ENCODE measurements at regions not wholly inside any gene's neighbourhood (a gene's known extent, or its start where the extent isn't known, plus 50 kb on each side); places are given as distances from the start of the nearest gene placed in this dataset.

DNA sequence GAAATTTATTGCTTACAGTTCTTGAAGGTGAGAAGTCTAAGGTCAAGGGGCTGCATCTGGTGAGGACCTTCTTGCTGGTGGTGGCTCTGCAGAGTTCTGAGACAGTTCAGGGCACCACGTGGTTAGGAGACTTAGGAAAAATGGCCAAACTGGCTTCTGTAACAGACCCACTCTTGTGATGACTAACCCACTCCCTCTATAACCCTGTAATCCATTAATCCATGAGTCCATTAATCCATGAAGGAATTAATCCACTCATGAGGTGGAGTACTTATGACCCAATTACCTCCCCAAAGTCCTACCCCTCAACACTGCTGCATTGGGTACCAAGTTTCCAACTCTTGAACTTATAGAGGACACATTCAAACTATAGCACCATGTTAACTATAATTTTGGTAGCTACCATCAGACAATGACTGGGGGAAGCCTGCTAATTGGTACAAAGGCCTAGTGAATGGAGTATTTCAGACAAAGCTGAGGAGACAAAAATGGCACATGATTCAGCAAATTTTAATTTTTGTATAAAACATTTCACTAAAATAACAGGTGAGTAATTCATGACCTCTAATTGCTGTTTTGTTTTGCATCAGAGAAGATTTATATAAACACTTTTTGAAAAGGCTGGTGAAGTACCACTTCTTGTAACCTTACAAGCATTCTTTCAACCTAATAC, 374.1 kb upstream of the TBL1XR1 start:
- H3K4me3 ChIP-seq (ENCODE audit: low read length), result no peak overlapping the region
- TF ChIP-seq ZNF274 (IDR thresholded peaks at IDR 0.05; ENCODE audit: low read depth, low read length), result no peak

DNA sequence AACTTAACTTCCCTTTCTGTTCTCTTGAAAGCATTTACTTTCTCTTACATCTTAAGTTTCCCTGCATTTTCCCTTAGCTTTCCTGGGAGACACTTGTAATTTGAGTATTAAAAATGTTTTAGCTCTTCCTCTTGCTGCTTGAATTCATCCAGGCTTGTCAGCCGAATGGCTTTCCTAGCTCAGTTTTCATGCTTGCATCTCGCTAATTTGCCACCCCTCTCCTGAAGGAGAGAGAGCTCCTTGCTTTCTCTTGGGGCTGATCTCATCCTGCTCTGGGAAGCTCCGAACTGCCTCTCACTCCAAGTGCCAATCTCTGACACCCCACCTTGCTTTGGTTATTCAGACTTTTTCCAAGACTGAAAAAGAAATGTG, 374.6 kb upstream of the TBL1XR1 start:
- no peak overlapping the region for H3K4me3 ChIP-seq (ENCODE audit: low read length)
- TF ChIP-seq ZNF274 (IDR thresholded peaks at IDR 0.05; ENCODE audit: low read depth, low read length), result no peak

DNA sequence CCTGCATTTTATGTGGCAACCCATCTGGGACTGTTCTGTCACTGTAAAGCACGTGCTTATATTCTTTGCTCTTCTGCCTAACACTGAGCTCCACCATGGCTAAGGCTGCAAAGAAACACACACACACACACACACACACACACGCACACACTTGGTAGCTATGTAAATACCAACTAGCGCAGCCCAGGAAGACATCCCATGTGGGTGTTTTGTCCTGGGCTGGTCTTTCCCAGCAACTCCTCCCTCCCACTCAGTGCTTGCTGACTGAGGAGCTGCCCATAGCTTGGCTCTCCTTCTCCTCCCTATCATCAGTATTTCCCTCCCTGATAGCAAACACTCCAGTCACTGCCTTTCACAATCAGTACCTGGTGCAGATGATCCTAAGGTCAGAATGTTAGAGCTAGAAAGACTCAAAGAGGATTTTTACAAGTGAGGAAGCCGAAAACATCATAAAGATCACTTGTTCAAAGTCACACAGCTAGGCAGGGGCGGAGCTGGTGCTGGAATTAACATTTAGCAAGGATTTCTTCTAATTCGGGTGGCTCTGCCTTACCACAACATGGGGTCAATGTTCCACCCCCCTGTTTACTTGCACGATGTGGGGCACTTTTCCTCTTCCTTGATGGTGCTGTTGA, 377.1 kb upstream of the TBL1XR1 start:
- TF ChIP-seq ZNF274 (IDR thresholded peaks at IDR 0.05; ENCODE audit: low read depth, low read length), result no peak

DNA sequence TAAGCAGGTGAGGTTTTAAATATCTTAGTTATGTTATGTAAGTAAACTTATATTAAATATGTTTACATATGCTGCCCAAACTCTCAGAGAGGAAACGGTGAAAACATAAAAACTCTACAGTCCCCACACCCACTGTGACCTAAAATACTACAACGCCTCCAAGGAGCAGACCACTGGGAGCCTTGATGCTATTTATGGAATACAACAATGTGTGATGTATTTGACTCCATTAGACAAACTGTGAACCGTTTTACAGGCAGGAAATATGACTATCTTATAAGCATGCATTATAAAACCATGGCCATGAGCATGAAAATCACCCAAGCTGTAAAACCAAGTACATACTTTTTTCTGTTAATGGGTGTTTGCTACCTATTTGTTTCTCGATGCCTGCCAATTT, 379.5 kb upstream of the TBL1XR1 start:
- TF ChIP-seq ZNF274 (IDR thresholded peaks at IDR 0.05; ENCODE audit: low read depth, low read length), result no peak
- H3K4me3 ChIP-seq (ENCODE audit: low read length), result no peak overlapping the region

More for the DNA sequence above, 377.1 kb upstream of the TBL1XR1 start:
- H3K4me3 ChIP-seq (ENCODE audit: low read length), result no peak overlapping the region

DNA sequence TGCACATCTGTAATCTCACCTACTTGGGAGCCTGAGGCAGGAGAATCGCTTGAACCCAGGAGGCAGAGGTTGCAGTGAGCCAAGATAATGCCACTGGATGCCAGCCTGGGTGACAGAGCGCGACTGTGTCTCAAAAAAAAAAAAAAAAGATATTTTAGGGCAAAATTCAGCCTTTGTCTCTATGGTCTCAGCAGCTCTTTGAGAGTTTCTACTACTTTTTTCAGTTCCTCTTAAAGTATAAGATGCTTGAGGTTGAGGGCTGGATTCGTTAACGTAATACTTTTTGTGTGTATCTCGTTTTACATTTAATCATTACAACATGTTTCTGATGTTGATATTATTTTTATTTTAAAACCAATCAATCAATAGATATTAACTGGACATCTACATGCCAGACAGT, 381.2 kb upstream of the TBL1XR1 start:
- no peak overlapping the region for H3K4me3 ChIP-seq (ENCODE audit: low read length)
- no peak for TF ChIP-seq ZNF274 (IDR thresholded peaks at IDR 0.05; ENCODE audit: low read depth, low read length)

DNA sequence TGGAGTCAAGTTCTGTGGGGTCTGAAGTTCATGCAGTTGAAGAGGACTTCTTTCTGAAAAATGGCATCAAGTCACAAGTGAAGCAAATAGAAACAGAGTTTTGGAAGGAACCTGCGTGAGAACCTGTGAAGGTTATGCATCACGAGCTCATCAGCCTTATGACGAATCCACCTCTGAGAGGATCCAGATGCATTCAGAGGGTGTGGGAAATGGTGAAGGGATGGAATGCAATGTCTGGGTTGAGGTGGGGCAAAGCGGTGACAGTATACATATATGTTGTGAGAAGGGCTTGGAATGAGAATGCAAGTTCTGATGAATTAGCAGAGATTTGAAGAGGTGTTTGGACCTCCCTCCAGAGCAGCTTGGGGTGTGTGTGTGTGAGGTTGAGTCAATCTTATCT, 382.1 kb upstream of the TBL1XR1 start:
- no peak overlapping the region for H3K4me3 ChIP-seq (ENCODE audit: low read length)
- no peak for TF ChIP-seq ZNF274 (IDR thresholded peaks at IDR 0.05; ENCODE audit: low read depth, low read length)

DNA sequence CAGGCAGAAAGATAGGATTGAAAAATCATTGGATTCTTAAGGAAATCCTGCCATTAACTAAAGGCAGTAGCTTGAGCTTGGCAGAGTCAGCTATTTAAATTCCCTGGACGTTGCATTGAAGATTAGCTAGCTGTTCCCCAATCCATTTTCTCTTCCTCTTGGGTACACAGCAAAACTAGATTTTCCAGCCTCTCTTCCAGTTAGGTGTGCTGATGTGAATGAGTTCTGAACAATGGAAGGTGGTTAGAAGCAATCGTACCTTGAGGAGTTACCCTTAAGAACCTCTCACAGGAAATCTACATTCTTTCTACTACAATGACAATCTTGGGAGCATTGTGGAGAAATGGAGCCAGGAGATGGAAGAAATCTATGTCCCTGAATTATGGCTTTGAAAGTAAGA, 383.2 kb upstream of the TBL1XR1 start:
- H3K4me3 ChIP-seq (ENCODE audit: low read length), result no peak overlapping the region
- TF ChIP-seq ZNF274 (IDR thresholded peaks at IDR 0.05; ENCODE audit: low read depth, low read length), result no peak

DNA sequence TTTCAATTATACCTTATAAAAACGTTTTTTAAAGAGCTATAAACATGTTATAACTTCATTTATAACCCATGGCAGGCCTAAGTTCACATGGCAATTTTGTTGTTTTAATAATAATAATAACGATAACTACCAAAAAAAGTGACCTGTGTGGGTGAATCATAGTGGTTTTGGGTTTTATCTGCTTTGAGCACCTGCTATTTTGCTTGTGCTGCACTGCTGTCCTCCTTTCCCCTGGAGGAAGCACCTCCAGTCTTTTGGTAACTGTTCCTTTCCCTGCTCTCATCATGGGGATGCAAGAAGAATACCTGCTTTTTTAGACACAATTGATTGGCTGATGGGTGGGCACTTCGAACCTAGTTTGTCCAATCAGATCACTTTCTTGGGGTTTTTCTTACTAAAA, 388.0 kb upstream of the TBL1XR1 start:
- no peak overlapping the region for H3K4me3 ChIP-seq (ENCODE audit: low read length)
- no peak for TF ChIP-seq ZNF274 (IDR thresholded peaks at IDR 0.05; ENCODE audit: low read depth, low read length)

DNA sequence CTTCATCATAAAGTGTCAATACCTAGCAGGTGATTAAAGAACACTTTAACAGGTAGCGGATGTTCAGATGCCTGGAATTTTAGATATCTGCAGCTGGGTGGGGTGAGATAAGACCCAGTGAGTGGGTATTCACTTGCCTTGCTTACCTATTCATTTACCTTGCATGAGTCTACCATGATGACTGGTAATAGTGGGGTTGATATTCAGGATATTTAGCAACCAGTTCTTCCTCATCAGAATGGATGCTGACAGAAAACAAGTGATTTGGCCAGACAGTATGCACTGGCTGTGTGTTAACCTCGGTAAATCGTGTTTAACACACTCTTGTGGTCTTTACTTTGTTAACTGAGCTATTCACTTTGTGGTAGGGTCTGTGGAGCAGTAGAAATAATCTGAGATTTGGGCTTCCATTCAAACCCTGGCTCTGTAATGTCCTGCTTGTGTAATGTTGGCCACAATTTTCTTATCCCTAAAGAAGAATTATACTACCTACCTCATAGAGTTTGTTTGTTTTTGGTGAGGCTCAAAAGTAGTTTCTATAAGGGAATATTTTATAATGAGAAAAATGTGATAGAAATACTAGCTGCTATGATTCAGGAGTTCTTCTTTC, 391.9 kb upstream of the TBL1XR1 start:
- no peak overlapping the region for H3K4me3 ChIP-seq (ENCODE audit: low read length)
- TF ChIP-seq ZNF274 (IDR thresholded peaks at IDR 0.05; ENCODE audit: low read depth, low read length), result no peak

DNA sequence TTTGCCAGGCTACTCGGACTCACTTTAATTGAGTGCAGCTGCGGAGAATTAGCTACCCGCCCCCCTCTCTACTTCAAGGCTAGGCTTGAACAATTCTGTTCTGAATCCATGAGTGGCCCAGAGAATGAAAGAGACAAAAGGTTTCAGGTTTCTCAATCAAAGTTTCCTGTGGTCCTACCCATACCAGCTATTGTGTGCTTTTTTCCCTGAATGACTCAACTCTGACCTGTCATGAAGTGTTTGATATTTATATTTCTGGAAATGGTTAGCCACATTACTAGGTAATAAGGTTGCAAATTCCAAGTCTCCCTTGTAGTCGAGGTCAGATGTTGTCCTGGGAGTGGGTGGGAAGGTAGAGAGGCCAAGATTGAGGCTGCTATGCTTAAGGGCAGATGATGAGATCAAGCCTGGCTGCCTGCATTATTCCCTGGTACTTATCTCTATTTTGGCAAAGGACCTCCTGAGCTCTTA, 392.7 kb upstream of the TBL1XR1 start:
- H3K4me3 ChIP-seq (ENCODE audit: low read length), result no peak overlapping the region

DNA sequence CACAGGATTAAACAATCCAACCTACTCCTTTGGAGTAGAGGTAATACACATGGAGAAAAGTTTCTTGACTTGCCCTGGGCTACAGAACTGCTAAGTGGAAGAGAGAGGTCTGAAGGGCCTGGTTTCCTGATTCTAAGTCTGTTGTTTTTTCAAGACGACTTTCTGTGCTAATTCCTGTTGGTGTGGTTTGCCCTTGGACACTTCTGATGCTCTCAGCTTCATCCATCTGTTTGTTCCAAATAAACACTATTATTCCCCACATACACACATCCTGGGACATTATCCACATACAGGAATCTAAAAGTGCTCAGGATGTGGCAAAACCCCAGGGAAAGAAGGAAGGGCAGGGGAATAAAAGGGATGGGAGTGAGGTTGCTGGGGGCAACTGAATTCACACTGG, 393.5 kb upstream of the TBL1XR1 start:
- TF ChIP-seq ZNF274 (IDR thresholded peaks at IDR 0.05; ENCODE audit: low read depth, low read length), result no peak
- no peak overlapping the region for H3K4me3 ChIP-seq (ENCODE audit: low read length)

More for the DNA sequence above, 392.7 kb upstream of the TBL1XR1 start:
- no peak for TF ChIP-seq ZNF274 (IDR thresholded peaks at IDR 0.05; ENCODE audit: low read depth, low read length)

DNA sequence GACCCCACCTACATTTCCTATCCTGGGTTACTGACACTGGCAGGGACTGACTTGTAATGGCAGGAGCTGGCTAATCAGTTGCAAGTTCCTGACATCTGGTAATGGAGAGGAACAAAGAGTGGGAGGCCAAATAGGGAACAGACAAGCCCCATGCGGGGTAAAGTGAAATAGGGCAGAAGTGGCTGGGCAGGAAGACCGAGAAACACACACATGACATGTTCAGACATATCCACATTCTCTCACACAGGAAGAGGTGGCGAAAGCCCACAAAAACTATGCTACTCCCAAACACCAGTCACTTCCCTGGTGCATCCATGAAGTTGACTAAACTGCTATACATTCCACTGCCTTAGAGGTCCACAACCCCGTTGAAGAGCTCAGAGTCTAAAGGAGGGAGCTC, 394.1 kb upstream of the TBL1XR1 start:
- no peak for TF ChIP-seq ZNF274 (IDR thresholded peaks at IDR 0.05; ENCODE audit: low read depth, low read length)
- no peak overlapping the region for H3K4me3 ChIP-seq (ENCODE audit: low read length)

DNA sequence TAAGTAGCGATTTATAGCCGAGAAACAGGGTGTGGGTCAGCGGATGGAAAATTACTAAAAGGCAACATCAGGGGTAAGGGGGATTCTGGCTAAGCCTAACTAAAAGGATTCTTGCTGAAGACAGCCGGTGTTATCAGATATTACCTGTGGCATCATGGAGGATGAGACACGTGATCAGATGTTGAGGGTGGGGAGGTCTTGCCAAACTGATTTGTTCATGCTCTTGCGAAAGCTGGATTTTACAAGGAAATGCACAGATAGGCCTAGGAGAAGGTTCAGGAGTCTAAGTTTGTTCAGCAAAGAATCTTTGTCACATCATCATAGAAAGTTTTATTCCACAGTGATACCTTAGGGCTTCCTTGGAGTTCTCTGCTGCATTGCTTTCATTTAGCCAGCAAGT, 396.8 kb upstream of the TBL1XR1 start:
- no peak for TF ChIP-seq ZNF274 (IDR thresholded peaks at IDR 0.05; ENCODE audit: low read depth, low read length)
- H3K4me3 ChIP-seq (ENCODE audit: low read length), result no peak overlapping the region

DNA sequence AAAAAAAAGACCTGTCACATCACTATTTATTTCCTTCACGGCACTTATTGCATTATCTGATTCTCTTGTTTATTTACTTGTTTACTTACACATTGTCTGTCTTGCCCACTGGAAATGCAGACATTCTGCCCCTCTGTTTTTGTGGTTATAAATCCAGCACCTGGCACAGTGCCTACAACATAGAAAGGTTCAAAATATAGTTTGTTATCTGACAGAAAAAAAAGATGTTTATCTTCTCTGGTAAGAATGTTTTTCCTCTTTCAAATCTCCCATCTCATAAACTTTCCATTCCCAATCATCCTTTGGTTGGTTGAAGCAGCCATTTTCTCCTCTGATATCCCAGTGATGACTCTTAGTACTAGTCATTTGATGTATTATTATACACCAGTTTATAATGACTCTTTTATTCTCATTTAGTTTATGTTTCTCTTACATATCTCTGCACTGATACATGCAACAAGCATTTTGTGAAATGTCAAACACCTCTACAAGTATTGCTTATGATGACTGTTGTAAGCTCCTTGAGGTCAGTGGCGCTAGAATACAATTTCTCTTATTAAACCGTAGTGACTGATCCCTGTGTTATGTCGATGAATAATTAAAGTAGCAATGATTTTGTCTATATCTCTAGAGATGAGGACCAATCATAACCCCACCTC, 398.4 kb upstream of the TBL1XR1 start:
- TF ChIP-seq ZNF274 (IDR thresholded peaks at IDR 0.05; ENCODE audit: low read depth, low read length), result no peak
- no peak overlapping the region for H3K4me3 ChIP-seq (ENCODE audit: low read length)

All from GM08714 (cell line).